ENCODE measurements at regions not wholly inside any gene's neighbourhood (a gene's known extent, or its start where the extent isn't known, plus 50 kb on each side); places are given as distances from the start of the nearest gene placed in this dataset.

DNA sequence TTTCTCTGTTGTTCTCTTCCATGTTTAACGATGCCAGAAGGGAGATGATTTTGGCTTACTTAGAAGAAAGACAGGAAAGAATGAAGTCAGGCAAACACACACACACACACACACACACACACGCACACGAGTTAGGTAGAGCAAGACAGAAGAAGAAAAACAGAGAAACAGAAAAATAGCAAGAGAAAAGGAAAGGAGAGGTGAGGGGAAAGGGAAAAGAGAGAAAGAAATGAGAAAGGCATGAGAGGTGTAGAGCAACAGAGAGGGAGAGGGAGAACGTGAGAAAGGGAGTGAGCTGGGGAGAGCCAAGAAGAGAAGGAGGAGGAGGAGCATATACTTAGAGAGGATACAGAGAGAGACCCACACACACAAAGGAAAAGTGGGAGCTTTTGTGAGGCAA lies 385.3 kb downstream of the DOK5 start:
- H3K36me3 ChIP-seq (ENCODE audit: control insufficient read depth in 3 of 3, insufficient read depth in 2 of 3, low read depth in 1 of 3, low read length in 3 of 3), result no peaks in the 10 kb centered on the region
- no peaks in the 10 kb centered on the region for H3K27me3 ChIP-seq (ENCODE audit: control insufficient read depth in 3 of 3, insufficient read depth in 3 of 3, low read length in 3 of 3)
- no peaks in the 10 kb centered on the region for H3K9me3 ChIP-seq (ENCODE audit: control insufficient read depth in 2 of 2, insufficient read depth in 1 of 2, low read depth in 1 of 2, low read length in 1 of 2)
- H3K4me1 ChIP-seq (ENCODE audit: control insufficient read depth in 3 of 3, insufficient read depth in 2 of 3, low read depth in 1 of 3, low read length in 2 of 3), result no peaks in the 10 kb centered on the region
- DNase-seq (no peak), FAIRE-seq (no peak)
- WGBS, 3 donors, result 37 to 57% (median 54%) methylated on average over 4 of the region's 4 CpGs
- H3K27ac ChIP-seq (ENCODE audit: low read depth in 1 of 3, low read length in 2 of 3), result no peak overlapping the region
- no peak overlapping the region for H3K4me3 ChIP-seq (ENCODE audit: low read depth in 1 of 3, low read length in 3 of 3)

DNA sequence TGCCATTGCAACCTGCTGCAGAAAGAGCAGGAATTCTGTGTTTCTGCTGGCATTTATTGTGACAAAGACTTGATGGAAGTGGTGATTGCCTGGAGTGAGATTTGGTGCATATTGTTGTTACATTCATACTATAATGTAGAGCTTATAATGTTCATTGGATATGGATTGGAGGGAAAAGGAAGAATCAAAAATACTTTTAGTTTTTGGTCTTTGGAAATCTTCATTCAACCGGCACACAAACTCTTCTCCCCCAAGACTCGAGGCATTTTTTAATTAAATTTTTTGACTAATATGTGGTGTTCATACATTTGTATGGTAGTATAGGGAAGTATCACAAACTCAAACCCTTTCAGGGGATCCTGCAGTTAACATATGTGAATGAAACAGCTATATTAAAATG lies 380.8 kb downstream of the DOK5 start:
- no peaks in the 10 kb centered on the region for H3K36me3 ChIP-seq (ENCODE audit: control insufficient read depth in 3 of 3, insufficient read depth in 2 of 3, low read depth in 1 of 3, low read length in 3 of 3)
- H3K4me3 ChIP-seq (ENCODE audit: low read depth in 1 of 3, low read length in 3 of 3), result no peak overlapping the region
- 91 to 94% (median 93%) methylated on average over 2 of the region's 2 CpGs for WGBS, 3 donors
- no peak for DNase-seq
- H3K9me3 ChIP-seq (ENCODE audit: control insufficient read depth in 2 of 2, insufficient read depth in 1 of 2, low read depth in 1 of 2, low read length in 1 of 2), result no peaks in the 10 kb centered on the region
- FAIRE-seq, result no peak
- H3K27me3 ChIP-seq (ENCODE audit: control insufficient read depth in 3 of 3, insufficient read depth in 3 of 3, low read length in 3 of 3), result no peaks in the 10 kb centered on the region
- H3K27ac ChIP-seq (ENCODE audit: low read depth in 1 of 3, low read length in 2 of 3), result no peak overlapping the region
- no peaks in the 10 kb centered on the region for H3K4me1 ChIP-seq (ENCODE audit: control insufficient read depth in 3 of 3, insufficient read depth in 2 of 3, low read depth in 1 of 3, low read length in 2 of 3)

DNA sequence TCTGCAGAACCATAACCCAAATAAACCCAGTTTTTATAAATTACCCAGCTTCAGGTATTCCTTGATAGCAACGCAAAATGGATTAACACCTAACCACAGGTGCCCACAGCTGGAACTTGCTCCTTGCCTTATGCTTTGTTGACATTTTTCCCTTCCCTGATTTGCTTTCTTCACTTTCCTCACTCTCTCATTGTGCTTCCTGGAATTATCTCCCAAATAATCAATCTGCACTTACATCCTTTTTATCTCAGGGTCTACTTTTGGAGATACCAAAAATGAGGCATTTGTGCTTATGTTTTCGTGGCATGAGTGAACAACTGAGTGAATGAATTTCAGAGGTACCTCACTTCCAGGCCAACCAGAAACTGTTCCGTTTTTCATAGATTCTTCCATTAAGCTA lies 374.3 kb downstream of the DOK5 start:
- FAIRE-seq (no peak), DNase-seq (no peak)
- 52 to 72% (median 66%) methylated on average over 3 of the region's 3 CpGs for WGBS, 3 donors
- Histone ChIP-seq H3K27ac (ENCODE audit: low read depth in 1 of 3, low read length in 2 of 3) (no peak overlapping the region), H3K4me1 (ENCODE audit: control insufficient read depth in 3 of 3, insufficient read depth in 2 of 3, low read depth in 1 of 3, low read length in 2 of 3) (no peaks in the 10 kb centered on the region), H3K36me3 (ENCODE audit: control insufficient read depth in 3 of 3, insufficient read depth in 2 of 3, low read depth in 1 of 3, low read length in 3 of 3) (no peaks in the 10 kb centered on the region), H3K27me3 (ENCODE audit: control insufficient read depth in 3 of 3, insufficient read depth in 3 of 3, low read length in 3 of 3) (no peaks in the 10 kb centered on the region), H3K9me3 (ENCODE audit: control insufficient read depth in 2 of 2, insufficient read depth in 1 of 2, low read depth in 1 of 2, low read length in 1 of 2) (no peaks in the 10 kb centered on the region), H3K4me3 (ENCODE audit: low read depth in 1 of 3, low read length in 3 of 3) (no peak overlapping the region)

DNA sequence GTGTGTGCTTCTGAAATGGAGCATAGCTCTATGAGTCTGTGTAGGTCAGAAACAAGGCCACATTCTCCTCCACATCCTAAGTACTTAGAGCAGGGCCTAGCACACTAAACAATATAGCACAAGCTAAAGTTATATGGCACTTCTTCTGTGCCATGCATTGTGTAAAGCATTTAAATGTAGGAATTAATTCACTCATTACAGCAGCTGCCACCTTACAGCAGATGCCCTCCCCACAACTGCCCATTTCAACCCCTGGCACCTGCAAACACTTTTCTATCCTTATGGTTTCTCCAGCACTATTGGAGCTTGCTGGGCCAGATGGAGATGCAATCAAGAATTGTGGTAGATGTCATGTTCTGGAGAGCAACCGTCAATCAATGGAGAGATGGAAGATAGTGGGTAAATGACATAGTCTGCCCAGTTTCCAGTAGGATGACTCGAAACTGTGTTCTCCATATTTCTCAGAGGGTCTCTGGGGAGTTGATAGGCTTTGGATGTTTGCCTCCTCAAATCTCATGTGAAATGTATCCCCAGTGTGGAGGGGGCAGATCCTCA lies 373.7 kb downstream of the DOK5 start:
- H3K9me3 ChIP-seq (ENCODE audit: control insufficient read depth in 2 of 2, insufficient read depth in 1 of 2, low read depth in 1 of 2, low read length in 1 of 2), result no peaks in the 10 kb centered on the region
- no peak overlapping the region for H3K27ac ChIP-seq (ENCODE audit: low read depth in 1 of 3, low read length in 2 of 3)
- WGBS, 3 donors, result 63 to 79% (median 68%) methylated on average over 2 of the region's 2 CpGs
- no peak for FAIRE-seq
- no peaks in the 10 kb centered on the region for H3K27me3 ChIP-seq (ENCODE audit: control insufficient read depth in 3 of 3, insufficient read depth in 3 of 3, low read length in 3 of 3)
- no peak overlapping the region for H3K4me3 ChIP-seq (ENCODE audit: low read depth in 1 of 3, low read length in 3 of 3)
- DNase-seq, result no peak
- no peaks in the 10 kb centered on the region for H3K4me1 ChIP-seq (ENCODE audit: control insufficient read depth in 3 of 3, insufficient read depth in 2 of 3, low read depth in 1 of 3, low read length in 2 of 3)
- no peaks in the 10 kb centered on the region for H3K36me3 ChIP-seq (ENCODE audit: control insufficient read depth in 3 of 3, insufficient read depth in 2 of 3, low read depth in 1 of 3, low read length in 3 of 3)

DNA sequence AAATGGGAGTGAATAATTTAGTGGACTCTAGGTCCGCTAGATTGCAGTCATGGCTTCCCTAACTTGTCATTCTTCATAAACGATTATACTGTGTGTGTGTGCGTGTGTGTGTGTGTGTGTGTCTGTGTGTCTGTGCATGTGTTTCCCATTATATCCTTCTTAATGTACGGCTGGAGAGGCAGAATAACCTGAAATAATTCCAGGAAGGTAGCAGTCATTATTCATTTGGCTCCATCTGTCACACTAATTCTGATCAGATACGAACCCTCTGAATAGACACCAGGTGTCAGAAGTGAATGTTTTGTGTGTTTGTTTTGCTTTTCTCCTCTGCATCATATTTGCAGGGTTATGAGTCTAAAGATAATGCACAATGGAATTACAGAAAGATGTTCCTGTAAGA lies 372.9 kb downstream of the DOK5 start:
- 68 to 74% (median 68%) methylated on average over 5 of the region's 5 CpGs for WGBS, 3 donors
- H3K27ac ChIP-seq (ENCODE audit: low read depth in 1 of 3, low read length in 2 of 3), result no peak overlapping the region
- H3K4me1 ChIP-seq (ENCODE audit: control insufficient read depth in 3 of 3, insufficient read depth in 2 of 3, low read depth in 1 of 3, low read length in 2 of 3), result no peaks in the 10 kb centered on the region
- H3K36me3 ChIP-seq (ENCODE audit: control insufficient read depth in 3 of 3, insufficient read depth in 2 of 3, low read depth in 1 of 3, low read length in 3 of 3), result no peaks in the 10 kb centered on the region
- no peaks in the 10 kb centered on the region for H3K27me3 ChIP-seq (ENCODE audit: control insufficient read depth in 3 of 3, insufficient read depth in 3 of 3, low read length in 3 of 3)
- FAIRE-seq (no peak), DNase-seq (no peak)
- H3K9me3 ChIP-seq (ENCODE audit: control insufficient read depth in 2 of 2, insufficient read depth in 1 of 2, low read depth in 1 of 2, low read length in 1 of 2), result peaks cover 0 to 2% of the 10 kb centered on the region in 2 donors
- no peak overlapping the region for H3K4me3 ChIP-seq (ENCODE audit: low read depth in 1 of 3, low read length in 3 of 3)

DNA sequence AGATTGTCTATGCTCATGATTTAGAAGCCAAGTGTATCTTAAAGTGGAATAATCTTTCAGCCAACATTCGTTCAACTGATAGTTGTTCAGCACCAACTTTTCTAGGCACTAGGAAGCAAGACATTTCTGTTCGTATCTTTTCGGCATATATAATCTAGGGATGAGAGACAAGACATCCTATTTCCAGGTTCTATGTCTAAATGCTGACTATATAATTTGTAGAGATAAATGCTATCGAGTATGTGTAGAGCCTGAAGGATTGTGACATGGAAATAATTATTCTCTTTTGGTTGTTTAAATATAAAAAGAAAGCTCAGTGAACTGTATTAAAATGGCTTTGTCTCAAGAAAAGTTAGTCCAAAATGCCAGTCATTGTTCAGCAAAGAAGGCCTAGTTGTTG lies 371.6 kb downstream of the DOK5 start:
- H3K4me3 ChIP-seq (ENCODE audit: low read depth in 1 of 3, low read length in 3 of 3), result no peak overlapping the region
- DNase-seq (no peak), FAIRE-seq (no peak)
- 87 to 89% (median 88%) methylated on average over 4 of the region's 4 CpGs for WGBS, 3 donors
- H3K4me1 ChIP-seq (ENCODE audit: control insufficient read depth in 3 of 3, insufficient read depth in 2 of 3, low read depth in 1 of 3, low read length in 2 of 3), result no peaks in the 10 kb centered on the region
- H3K27ac ChIP-seq (ENCODE audit: low read depth in 1 of 3, low read length in 2 of 3), result no peak overlapping the region
- H3K9me3 ChIP-seq (ENCODE audit: control insufficient read depth in 2 of 2, insufficient read depth in 1 of 2, low read depth in 1 of 2, low read length in 1 of 2), result peaks cover 0 to 2% of the 10 kb centered on the region in 2 donors
- H3K27me3 ChIP-seq (ENCODE audit: control insufficient read depth in 3 of 3, insufficient read depth in 3 of 3, low read length in 3 of 3), result no peaks in the 10 kb centered on the region
- H3K36me3 ChIP-seq (ENCODE audit: control insufficient read depth in 3 of 3, insufficient read depth in 2 of 3, low read depth in 1 of 3, low read length in 3 of 3), result no peaks in the 10 kb centered on the region

DNA sequence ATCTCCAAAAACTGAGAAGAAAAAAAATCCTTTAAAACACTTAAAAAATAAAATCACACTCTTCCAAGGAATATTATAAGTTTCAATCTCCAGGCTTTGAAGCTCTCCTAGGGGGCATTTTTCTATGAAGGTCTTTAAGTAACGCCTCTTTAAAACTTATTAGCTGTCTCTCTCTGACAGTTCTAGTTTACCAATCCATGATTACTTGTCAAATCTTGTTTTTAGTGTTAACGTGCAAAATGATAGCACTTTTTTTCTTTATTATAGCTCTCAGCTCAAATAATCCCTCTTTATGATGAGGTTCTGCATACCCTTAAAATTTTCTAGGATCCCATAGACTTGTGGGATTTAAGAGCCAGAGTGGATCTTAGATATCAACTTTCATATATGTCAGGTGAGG lies 369.0 kb downstream of the DOK5 start:
- DNase-seq (no peak), FAIRE-seq (no peak)
- no peaks in the 10 kb centered on the region for H3K4me1 ChIP-seq (ENCODE audit: control insufficient read depth in 3 of 3, insufficient read depth in 2 of 3, low read depth in 1 of 3, low read length in 2 of 3)
- no peak overlapping the region for H3K4me3 ChIP-seq (ENCODE audit: low read depth in 1 of 3, low read length in 3 of 3)
- no peaks in the 10 kb centered on the region for H3K36me3 ChIP-seq (ENCODE audit: control insufficient read depth in 3 of 3, insufficient read depth in 2 of 3, low read depth in 1 of 3, low read length in 3 of 3)
- H3K9me3 ChIP-seq (ENCODE audit: control insufficient read depth in 2 of 2, insufficient read depth in 1 of 2, low read depth in 1 of 2, low read length in 1 of 2), result peaks cover 0 to 2% of the 10 kb centered on the region in 2 donors
- H3K27me3 ChIP-seq (ENCODE audit: control insufficient read depth in 3 of 3, insufficient read depth in 3 of 3, low read length in 3 of 3), result no peaks in the 10 kb centered on the region
- WGBS, 3 donors, result 36 to 70% (median 52%) methylated on average over 2 of the region's 2 CpGs
- no peak overlapping the region for H3K27ac ChIP-seq (ENCODE audit: low read depth in 1 of 3, low read length in 2 of 3)

DNA sequence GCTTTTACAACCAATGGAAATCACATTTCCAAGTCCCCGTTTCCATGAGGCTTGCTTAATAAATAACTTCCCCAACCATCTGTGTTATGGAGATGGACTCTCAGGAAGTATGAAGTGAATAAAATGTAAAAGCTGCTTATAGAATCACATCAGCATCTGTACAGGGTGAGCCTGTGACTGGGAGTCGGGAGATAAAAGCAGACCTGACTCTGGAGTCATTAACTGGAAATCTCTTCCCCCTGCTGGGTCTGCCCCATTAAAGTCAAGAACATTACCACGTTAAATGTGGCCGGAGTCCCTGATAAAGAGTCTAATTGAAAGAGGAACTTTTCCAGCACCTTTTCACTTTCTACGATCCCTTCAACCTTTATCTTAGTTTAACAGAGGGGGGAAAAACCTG lies 368.5 kb downstream of the DOK5 start:
- DNase-seq, result no peak
- no peak overlapping the region for H3K27ac ChIP-seq (ENCODE audit: low read depth in 1 of 3, low read length in 2 of 3)
- no peaks in the 10 kb centered on the region for H3K27me3 ChIP-seq (ENCODE audit: control insufficient read depth in 3 of 3, insufficient read depth in 3 of 3, low read length in 3 of 3)
- FAIRE-seq, result no peak
- no peaks in the 10 kb centered on the region for H3K36me3 ChIP-seq (ENCODE audit: control insufficient read depth in 3 of 3, insufficient read depth in 2 of 3, low read depth in 1 of 3, low read length in 3 of 3)
- H3K9me3 ChIP-seq (ENCODE audit: control insufficient read depth in 2 of 2, insufficient read depth in 1 of 2, low read depth in 1 of 2, low read length in 1 of 2), result peaks cover 0 to 2% of the 10 kb centered on the region in 2 donors
- no peak overlapping the region for H3K4me3 ChIP-seq (ENCODE audit: low read depth in 1 of 3, low read length in 3 of 3)
- H3K4me1 ChIP-seq (ENCODE audit: control insufficient read depth in 3 of 3, insufficient read depth in 2 of 3, low read depth in 1 of 3, low read length in 2 of 3), result no peaks in the 10 kb centered on the region
- WGBS, 3 donors, result 22 to 41% (median 29%) methylated on average over 5 of the region's 5 CpGs

DNA sequence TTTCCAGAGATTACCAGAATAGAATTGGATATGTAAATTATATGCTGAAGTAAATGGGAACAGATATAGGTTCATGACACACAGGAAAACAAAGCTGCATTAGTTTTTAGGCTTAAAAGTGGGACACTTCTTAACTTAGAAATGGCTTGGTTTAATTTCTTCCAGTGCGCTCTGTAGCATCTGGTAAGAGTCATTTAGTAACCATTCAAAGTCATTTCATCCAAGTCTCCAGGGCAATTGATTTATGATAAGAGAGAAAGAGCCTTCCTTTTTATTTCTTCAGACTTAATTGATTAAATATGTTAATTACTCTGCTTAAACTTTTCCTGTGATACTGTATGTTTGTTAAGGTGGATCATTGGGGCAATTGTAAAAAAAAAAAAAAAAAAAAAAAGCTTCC lies 368.0 kb downstream of the DOK5 start:
- 40 to 70% (median 65%) methylated on average over 1 of the region's 1 CpG for WGBS, 3 donors
- FAIRE-seq (no peak), DNase-seq (no peak)
- Histone ChIP-seq H3K4me1 (ENCODE audit: control insufficient read depth in 3 of 3, insufficient read depth in 2 of 3, low read depth in 1 of 3, low read length in 2 of 3) (no peaks in the 10 kb centered on the region), H3K9me3 (ENCODE audit: control insufficient read depth in 2 of 2, insufficient read depth in 1 of 2, low read depth in 1 of 2, low read length in 1 of 2) (peaks cover 0 to 2% of the 10 kb centered on the region in 2 donors), H3K4me3 (ENCODE audit: low read depth in 1 of 3, low read length in 3 of 3) (no peak overlapping the region), H3K27me3 (ENCODE audit: control insufficient read depth in 3 of 3, insufficient read depth in 3 of 3, low read length in 3 of 3) (no peaks in the 10 kb centered on the region), H3K27ac (ENCODE audit: low read depth in 1 of 3, low read length in 2 of 3) (no peak overlapping the region), H3K36me3 (ENCODE audit: control insufficient read depth in 3 of 3, insufficient read depth in 2 of 3, low read depth in 1 of 3, low read length in 3 of 3) (no peaks in the 10 kb centered on the region)
